Smooth muscle cell (in vitro differentiated cells): ENCODE measurements at regions not wholly inside any gene's neighbourhood (a gene's known extent, or its start where the extent isn't known, plus 50 kb on each side); places are given as distances from the start of the nearest gene placed in this dataset.

Source experiments
- DNase-seq: peaks from one replicate; lab custom pipeline; 2025; ENCODE audit not compliant: unreplicated experiment; lab: John Stamatoyannopoulos, UW
- H2AFZ ChIP-seq: fragments of 200-600 bp; sonication (generic); 2 replicates; pipeline ENCODE4 v1.6.0; 2016; ENCODE audit warnings: antibody characterized with exemption, low read depth, mild to moderate bottlenecking
- H3F3A ChIP-seq: fragments of 200-600 bp; sonication (generic); 2 replicates; pipeline ENCODE4 v1.6.0; 2017; ENCODE audit warnings: antibody characterized with exemption, low read depth
- H3K27ac ChIP-seq: fragments of 200-600 bp; sonication (generic); 2 replicates; pipeline ENCODE4 v1.5.1; 2016; ENCODE audit warnings: low read depth, mild to moderate bottlenecking
- H3K27me3 ChIP-seq: fragments of 200-600 bp; sonication (generic); 2 replicates; pipeline ENCODE4 v1.6.1; 2016; ENCODE audit warnings: low read depth, mild to moderate bottlenecking
- H3K36me3 ChIP-seq: fragments of 200-600 bp; sonication (generic); 2 replicates; pipeline ENCODE4 v1.5.1; 2016; ENCODE audit warnings: low read depth
- H3K4me1 ChIP-seq: fragments of 200-600 bp; sonication (generic); 2 replicates; pipeline ENCODE4 v1.5.1; 2016; ENCODE audit warnings: low read depth
- H3K4me2 ChIP-seq: fragments of 200-600 bp; sonication (generic); 2 replicates; pipeline ENCODE4 v1.6.0; 2016; ENCODE audit warnings: mild to moderate bottlenecking
- H3K4me3 ChIP-seq: fragments of 200-600 bp; sonication (generic); 2 replicates; pipeline ENCODE4 v1.5.1; 2016; ENCODE audit warnings: mild to moderate bottlenecking
- H3K79me2 ChIP-seq: fragments of 200-600 bp; sonication (generic); 2 replicates; pipeline ENCODE4 v1.6.0; 2016; ENCODE audit warnings: low read depth, mild to moderate bottlenecking
- H3K9ac ChIP-seq: fragments of 200-600 bp; sonication (generic); 2 replicates; pipeline ENCODE4 v1.6.0; 2016; ENCODE audit warnings: low read depth
- H3K9me3 ChIP-seq: fragments of 200-600 bp; sonication (generic); replicated peaks from 2 replicates; pipeline ENCODE4 v1.5.1; 2016; ENCODE audit warnings: low read depth
- H4K20me1 ChIP-seq: fragments of 200-600 bp; sonication (generic); 2 replicates; pipeline ENCODE4 v1.6.0; 2016; ENCODE audit warnings: low read depth
- CTCF ChIP-seq: fragments of 200-600 bp; sonication (generic); IDR thresholded peaks from 2 replicates; pipeline ENCODE4 v1.5.1; 2017; ENCODE audit warnings: borderline replicate concordance, mild to moderate bottlenecking, antibody characterized with exemption; ENCODE audit not compliant: insufficient read depth, poor library complexity, severe bottlenecking
- WGBS: methylation state at CpG from one replicate; pipeline ENCODE4 v1.1.7; 2016; ENCODE audit warnings: low lambda C conversion rate; 5-methylcytosine and 5-hydroxymethylcytosine counted together

- 90% methylated on average over 6 of the region's 6 CpGs for WGBS
- Histone ChIP-seq H3K27ac (no peak overlapping the region), H3F3A (no peaks in the 10 kb centered on the region), H3K9me3 (no peaks in the 10 kb centered on the region), H3K27me3 (peaks cover 16% of the 10 kb centered on the region), H3K4me3 (no peak overlapping the region), H2AFZ (no peak overlapping the region), H3K9ac (no peak overlapping the region), H3K36me3 (no peaks in the 10 kb centered on the region), H3K4me1 (no peaks in the 10 kb centered on the region), H4K20me1 (no peaks in the 10 kb centered on the region), H3K79me2 (no peaks in the 10 kb centered on the region), H3K4me2 (no peak overlapping the region)
- no peak for DNase-seq
- TF ChIP-seq CTCF = no peak
Measured at GRCh38 chr17:79255046-79255445, 180.4 kb downstream of the ENGASE start.

- Histone ChIP-seq H3F3A (no peaks in the 10 kb centered on the region), H4K20me1 (no peaks in the 10 kb centered on the region), H3K4me2 (no peak overlapping the region), H3K4me1 (no peaks in the 10 kb centered on the region), H3K27ac (no peak overlapping the region), H3K36me3 (no peaks in the 10 kb centered on the region), H3K27me3 (peaks cover 16% of the 10 kb centered on the region), H3K9me3 (no peaks in the 10 kb centered on the region), H2AFZ (no peak overlapping the region), H3K9ac (no peak overlapping the region), H3K4me3 (no peak overlapping the region), H3K79me2 (no peaks in the 10 kb centered on the region)
- no peak for DNase-seq
- 82% methylated on average over 12 of the region's 12 CpGs for WGBS
- no peak for TF ChIP-seq CTCF
Measured at GRCh38 chr17:79252886-79253285, 178.3 kb downstream of the ENGASE start.

GRCh38 chr17:79251824-79252223, 177.2 kb downstream of the ENGASE start:
- Histone ChIP-seq H3F3A (no peaks in the 10 kb centered on the region), H4K20me1 (no peaks in the 10 kb centered on the region), H2AFZ (no peak overlapping the region), H3K4me3 (no peak overlapping the region), H3K36me3 (no peaks in the 10 kb centered on the region), H3K79me2 (no peaks in the 10 kb centered on the region), H3K9me3 (no peaks in the 10 kb centered on the region), H3K4me2 (no peak overlapping the region), H3K27ac (no peak overlapping the region), H3K4me1 (no peaks in the 10 kb centered on the region), H3K27me3 (peaks cover 16% of the 10 kb centered on the region), H3K9ac (no peak overlapping the region)
- no peak for DNase-seq
- 79% methylated on average over 4 of the region's 4 CpGs for WGBS
- TF ChIP-seq CTCF = no peak

- TF ChIP-seq CTCF = no peak
- Histone ChIP-seq H3K9ac (no peak overlapping the region), H3K79me2 (no peaks in the 10 kb centered on the region), H3K4me2 (no peak overlapping the region), H4K20me1 (no peaks in the 10 kb centered on the region), H3K4me1 (no peaks in the 10 kb centered on the region), H2AFZ (no peak overlapping the region), H3K27me3 (peaks cover 10% of the 10 kb centered on the region), H3K27ac (no peak overlapping the region), H3F3A (no peaks in the 10 kb centered on the region), H3K4me3 (no peak overlapping the region), H3K9me3 (no peaks in the 10 kb centered on the region), H3K36me3 (no peaks in the 10 kb centered on the region)
- WGBS = 90% methylated on average over 22 of the region's 22 CpGs
- no peak for DNase-seq
Measured at GRCh38 chr17:79249929-79250521, 175.4 kb downstream of the ENGASE start.
